Suprapubic skin (tissue), 4 donors: ENCODE measurements at regions not wholly inside any gene's neighbourhood (a gene's known extent, or its start where the extent isn't known, plus 50 kb on each side); places are given as distances from the start of the nearest gene placed in this dataset.

Experiments used
- POLR2A ChIP-seq, 2 donors: fragments of 450-650 bp; IDR thresholded peaks; one replicate each; pipeline ENCODE4 v1.6.1; 2017; ENCODE audit warnings: antibody characterized with exemption in 2 of 2, mild to moderate bottlenecking in 2 of 2, moderate library complexity in 2 of 2
- POLR2AphosphoS5 ChIP-seq, 3 donors: sonication (generic); formaldehyde crosslinking; IDR thresholded peaks; one replicate each; pipeline ENCODE4 v1.6.1; 2017; ENCODE audit warnings: antibody characterized with exemption in 3 of 3
- TF ChIP-seq, protein P1 (sequence below), 2 donors: fragments of 200-600 bp in 1 of 2; fragments of 450-650 bp in 1 of 2; sonication (generic) in 1 of 2; IDR thresholded peaks; one replicate each; pipeline ENCODE4 v1.5.1; 2016 to 2019; ENCODE audit warnings: antibody characterized with exemption in 2 of 2, mild to moderate bottlenecking in 1 of 2, moderate library complexity in 1 of 2

DNA sequence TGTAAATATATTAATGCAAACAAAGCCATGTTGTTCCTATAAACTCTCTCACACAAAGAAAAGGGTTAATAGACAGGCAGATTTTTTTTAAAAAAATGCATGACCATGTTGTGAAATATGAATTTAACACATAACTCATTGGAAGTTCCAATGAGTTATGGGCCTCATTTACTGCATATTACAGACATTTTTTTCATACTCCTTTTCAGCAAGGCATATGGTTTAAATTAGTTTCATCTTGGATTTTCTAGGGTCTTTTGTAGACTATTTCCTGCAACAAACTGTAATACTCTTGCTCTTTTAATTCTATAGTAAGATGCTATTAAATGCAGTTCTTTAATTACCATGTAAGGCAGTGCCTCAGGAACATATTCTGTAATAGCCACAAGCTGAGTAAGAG, 323.1 kb downstream of the GBA3 start:
- TF ChIP-seq, protein P1, sequence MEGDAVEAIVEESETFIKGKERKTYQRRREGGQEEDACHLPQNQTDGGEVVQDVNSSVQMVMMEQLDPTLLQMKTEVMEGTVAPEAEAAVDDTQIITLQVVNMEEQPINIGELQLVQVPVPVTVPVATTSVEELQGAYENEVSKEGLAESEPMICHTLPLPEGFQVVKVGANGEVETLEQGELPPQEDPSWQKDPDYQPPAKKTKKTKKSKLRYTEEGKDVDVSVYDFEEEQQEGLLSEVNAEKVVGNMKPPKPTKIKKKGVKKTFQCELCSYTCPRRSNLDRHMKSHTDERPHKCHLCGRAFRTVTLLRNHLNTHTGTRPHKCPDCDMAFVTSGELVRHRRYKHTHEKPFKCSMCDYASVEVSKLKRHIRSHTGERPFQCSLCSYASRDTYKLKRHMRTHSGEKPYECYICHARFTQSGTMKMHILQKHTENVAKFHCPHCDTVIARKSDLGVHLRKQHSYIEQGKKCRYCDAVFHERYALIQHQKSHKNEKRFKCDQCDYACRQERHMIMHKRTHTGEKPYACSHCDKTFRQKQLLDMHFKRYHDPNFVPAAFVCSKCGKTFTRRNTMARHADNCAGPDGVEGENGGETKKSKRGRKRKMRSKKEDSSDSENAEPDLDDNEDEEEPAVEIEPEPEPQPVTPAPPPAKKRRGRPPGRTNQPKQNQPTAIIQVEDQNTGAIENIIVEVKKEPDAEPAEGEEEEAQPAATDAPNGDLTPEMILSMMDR (IDR thresholded peaks at IDR 0.05): no peak
- no peak for TF ChIP-seq POLR2A (IDR thresholded peaks at IDR 0.05)
- no peak for TF ChIP-seq POLR2AphosphoS5 (IDR thresholded peaks at IDR 0.05)
